Ovary (tissue), 7 donors: ENCODE measurements at regions not wholly inside any gene's neighbourhood (a gene's known extent, or its start where the extent isn't known, plus 50 kb on each side); places are given as distances from the start of the nearest gene placed in this dataset.

ENCODE experiments used
- DNase-seq, 5 donors: peaks; one replicate each; pipeline ENCODE4 v3.0.0-alpha.2; 2019 to 2020
- H3K27ac ChIP-seq, 2 donors: fragments of 200-600 bp; one replicate each; pipeline versions ENCODE4 v1.5.1 to v1.8.0; 2019 to 2022
- H3K27me3 ChIP-seq: fragments of 200-600 bp; one replicate; pipeline ENCODE4 v1.8.0; 2022
- H3K36me3 ChIP-seq: fragments of 200-600 bp; sonication (generic); one replicate; pipeline ENCODE4 v1.5.1; 2019
- H3K4me1 ChIP-seq: one replicate; pipeline ENCODE4 v1.8.1; 2013; ENCODE audit warnings: mild to moderate bottlenecking, moderate library complexity; ENCODE audit not compliant: insufficient read depth
- H3K4me3 ChIP-seq: fragments of 200-600 bp; sonication (generic); one replicate; pipeline ENCODE4 v1.5.1; 2017
- H3K9me3 ChIP-seq, 2 donors: fragments of 200-600 bp in 1 of 2; sonication (generic) in 1 of 2; one replicate each; pipeline versions ENCODE4 v1.5.1 to v1.8.1; 2013 to 2019; ENCODE audit warnings: mild to moderate bottlenecking in 1 of 2, moderate library complexity in 1 of 2
- EP300 ChIP-seq: sonication (generic); formaldehyde crosslinking; IDR thresholded peaks from one replicate; pipeline ENCODE4 v1.6.1; 2017; ENCODE audit warnings: antibody characterized with exemption
- POLR2A ChIP-seq: fragments of 450-650 bp; IDR thresholded peaks from one replicate; pipeline ENCODE4 v1.6.1; 2017; ENCODE audit warnings: antibody characterized with exemption, mild to moderate bottlenecking, moderate library complexity
- WGBS, 3 donors: extraction: QIAGEN DNeasy Blood & Tissue Kit in 1 of 3; methylation state at CpG; one replicate each; pipeline versions ENCODE4 v1.1.5 to v1.1.7; 2013 to 2017; 5-methylcytosine and 5-hydroxymethylcytosine counted together
- intact Hi-C, 4 donors: fragments of 100-400 bp; cut with DNase I; formaldehyde crosslinking; loops; one replicate each; pipeline versions ENCODE4 v1.11.0 to v1.15.1; 2022 to 2023
- TF ChIP-seq, protein P1 (sequence below), 3 donors: fragments of 450-650 bp in 2 of 3; fragments of 200-600 bp in 1 of 3; IDR thresholded peaks; one replicate each; pipeline versions ENCODE4 v1.5.1 to v1.8.0; 2016 to 2022; ENCODE audit warnings: antibody characterized with exemption in 3 of 3, mild to moderate bottlenecking in 1 of 3
- donor health status: DM: no; HTN: no; CAD: no; lungs with moderate emphysema.
- donor health status: DM: no; HTN: no; CAD: no.
- donor health status: Bipolar disorder and iron deficiency.
- donor health status: DM: no; HTN: no; CAD: no.
- donor health status: DM: yes; HTN: yes; CAD: no.

DNA sequence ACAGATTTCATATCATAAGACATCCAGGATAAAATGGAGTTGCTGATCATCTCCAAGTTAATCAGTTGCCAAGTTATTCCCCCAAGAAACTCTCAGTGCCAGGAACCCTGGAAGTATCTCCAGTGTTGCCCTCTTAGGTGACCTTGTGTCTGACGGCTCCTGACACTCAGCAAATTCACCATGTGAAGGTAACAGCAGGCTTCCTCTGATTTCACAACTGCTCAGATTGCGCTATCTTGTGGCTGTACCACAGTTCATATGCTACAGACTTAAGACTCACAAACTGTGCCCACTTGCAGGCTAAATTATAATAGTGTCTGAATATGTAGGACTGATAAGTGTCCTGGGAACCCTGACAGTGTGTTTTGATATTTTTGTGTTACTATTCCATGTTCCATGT, 186.6 kb upstream of the OPRM1 start:
- TF ChIP-seq, protein P1, sequence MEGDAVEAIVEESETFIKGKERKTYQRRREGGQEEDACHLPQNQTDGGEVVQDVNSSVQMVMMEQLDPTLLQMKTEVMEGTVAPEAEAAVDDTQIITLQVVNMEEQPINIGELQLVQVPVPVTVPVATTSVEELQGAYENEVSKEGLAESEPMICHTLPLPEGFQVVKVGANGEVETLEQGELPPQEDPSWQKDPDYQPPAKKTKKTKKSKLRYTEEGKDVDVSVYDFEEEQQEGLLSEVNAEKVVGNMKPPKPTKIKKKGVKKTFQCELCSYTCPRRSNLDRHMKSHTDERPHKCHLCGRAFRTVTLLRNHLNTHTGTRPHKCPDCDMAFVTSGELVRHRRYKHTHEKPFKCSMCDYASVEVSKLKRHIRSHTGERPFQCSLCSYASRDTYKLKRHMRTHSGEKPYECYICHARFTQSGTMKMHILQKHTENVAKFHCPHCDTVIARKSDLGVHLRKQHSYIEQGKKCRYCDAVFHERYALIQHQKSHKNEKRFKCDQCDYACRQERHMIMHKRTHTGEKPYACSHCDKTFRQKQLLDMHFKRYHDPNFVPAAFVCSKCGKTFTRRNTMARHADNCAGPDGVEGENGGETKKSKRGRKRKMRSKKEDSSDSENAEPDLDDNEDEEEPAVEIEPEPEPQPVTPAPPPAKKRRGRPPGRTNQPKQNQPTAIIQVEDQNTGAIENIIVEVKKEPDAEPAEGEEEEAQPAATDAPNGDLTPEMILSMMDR (IDR thresholded peaks at IDR 0.05), result no peak
- TF ChIP-seq EP300, result no peak
- TF ChIP-seq POLR2A, result no peak
- intact Hi-C loops, result no loop called here

DNA sequence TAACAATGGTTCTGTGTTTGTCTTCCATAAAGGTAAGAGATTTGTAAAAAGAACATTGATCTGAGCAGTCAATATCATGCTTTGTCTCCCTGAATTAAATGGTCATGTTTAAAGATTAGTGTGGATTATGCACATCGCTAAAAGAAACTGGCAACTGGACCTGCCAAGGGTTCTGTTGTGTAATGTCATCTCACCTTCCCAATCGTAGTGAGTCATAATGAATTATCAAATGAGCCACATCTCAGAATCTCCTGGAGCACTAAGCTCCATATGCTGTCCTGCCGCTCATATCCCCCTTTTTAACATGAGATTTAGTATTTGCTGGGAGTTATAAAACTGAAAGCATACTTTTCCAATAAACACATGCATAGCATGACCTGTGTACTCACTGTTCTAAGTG, 187.0 kb upstream of the OPRM1 start:
- H3K27me3 ChIP-seq, result no peaks in the 10 kb centered on the region
- no peak overlapping the region for H3K4me3 ChIP-seq
- DNase-seq, result no peak
- no peaks in the 10 kb centered on the region for H3K9me3 ChIP-seq
- 89 to 96% (median 90%) methylated on average over 3 of the region's 3 CpGs for WGBS, 3 donors
- no peak overlapping the region for H3K27ac ChIP-seq
- H3K4me1 ChIP-seq, result no peaks in the 10 kb centered on the region
- no peak for TF ChIP-seq EP300
- no peak for TF ChIP-seq POLR2A
- TF ChIP-seq, protein P1 (IDR thresholded peaks at IDR 0.05), result no peak
- no peaks in the 10 kb centered on the region for H3K36me3 ChIP-seq
- intact Hi-C loops, result no loop called here

More for the DNA sequence above, 186.6 kb upstream of the OPRM1 start:
- WGBS, 3 donors, result 60 to 66% (median 61%) methylated on average over 2 of the region's 2 CpGs
- no peak overlapping the region for H3K4me3 ChIP-seq
- DNase-seq, result no peak
- H3K36me3 ChIP-seq, result no peaks in the 10 kb centered on the region
- H3K27me3 ChIP-seq, result no peaks in the 10 kb centered on the region
- H3K27ac ChIP-seq, result no peak overlapping the region
- no peaks in the 10 kb centered on the region for H3K4me1 ChIP-seq
- no peaks in the 10 kb centered on the region for H3K9me3 ChIP-seq

DNA sequence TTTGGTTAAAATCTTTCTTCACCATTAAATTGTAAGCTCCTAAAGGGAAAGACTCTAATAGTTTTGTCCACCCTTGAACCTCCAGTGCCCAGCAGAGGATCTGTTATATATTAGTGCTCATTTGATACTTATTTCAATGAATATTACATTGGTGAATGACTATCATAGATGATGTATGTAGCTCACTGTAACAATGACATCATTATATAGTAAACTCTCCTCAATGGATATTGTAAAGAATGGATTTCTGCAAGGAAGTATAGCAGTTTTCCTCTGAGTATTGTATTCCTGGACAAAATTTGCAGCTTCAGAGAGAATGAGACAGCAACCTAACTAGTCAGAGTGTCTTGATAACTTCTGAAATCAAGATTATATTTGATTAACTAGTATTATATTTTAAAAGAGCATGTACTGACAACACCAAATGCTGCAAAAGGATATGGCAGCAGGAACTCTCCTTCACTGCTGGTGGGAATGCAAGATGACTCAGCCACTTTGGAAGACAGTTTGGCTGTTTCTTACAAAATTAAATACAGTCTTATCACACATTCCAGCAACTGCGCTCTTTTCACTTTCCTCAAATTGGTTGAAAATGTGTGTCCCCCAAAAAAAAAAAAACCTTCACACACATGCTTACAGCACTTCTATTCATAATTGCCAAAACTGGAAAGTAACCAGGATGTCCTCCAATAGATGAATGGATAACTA, 189.8 kb upstream of the OPRM1 start:
- Histone ChIP-seq H3K4me3 (no peak overlapping the region), H3K27me3 (no peaks in the 10 kb centered on the region), H3K27ac (no peak overlapping the region), H3K9me3 (no peaks in the 10 kb centered on the region), H3K36me3 (no peaks in the 10 kb centered on the region), H3K4me1 (no peaks in the 10 kb centered on the region)
- intact Hi-C loops, result no loop called here
- TF ChIP-seq EP300 (no peak), POLR2A (no peak)
- TF ChIP-seq, protein P1 (IDR thresholded peaks at IDR 0.05), result no peak
- WGBS, 3 donors, result 16 to 29% (median 18%) methylated on average over 1 of the region's 1 CpG
- no peak for DNase-seq

DNA sequence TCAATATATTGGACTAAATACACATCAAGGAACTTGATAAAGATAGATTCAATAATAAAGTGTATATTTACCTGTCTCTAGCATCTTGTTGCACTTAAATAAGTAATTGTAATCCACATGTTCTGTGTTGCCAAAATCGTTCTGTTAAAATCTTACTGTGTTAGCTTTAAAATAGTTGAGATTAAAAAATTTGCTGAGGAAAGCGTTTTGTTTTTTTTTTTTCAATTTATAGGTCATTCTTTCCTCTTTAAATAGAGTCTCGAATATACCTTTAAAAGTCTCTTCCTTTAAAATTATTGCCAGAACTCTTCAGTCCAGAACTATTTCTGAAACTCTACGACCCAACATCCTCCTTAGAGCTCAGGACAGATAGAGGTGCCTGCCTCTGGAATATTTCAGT, 195.6 kb upstream of the OPRM1 start:
- Histone ChIP-seq H3K27me3 (no peaks in the 10 kb centered on the region), H3K4me1 (no peaks in the 10 kb centered on the region), H3K9me3 (no peaks in the 10 kb centered on the region), H3K4me3 (no peak overlapping the region), H3K36me3 (no peaks in the 10 kb centered on the region), H3K27ac (no peak overlapping the region)
- intact Hi-C loops, result no loop called here
- TF ChIP-seq POLR2A (no peak), EP300 (no peak)
- TF ChIP-seq, protein P1 (IDR thresholded peaks at IDR 0.05), result no peak
- no peak for DNase-seq
- 80 to 88% (median 81%) methylated on average over 4 of the region's 4 CpGs for WGBS, 3 donors
